HG02798 (cell line): ENCODE measurements at regions not wholly inside any gene's neighbourhood (a gene's known extent, or its start where the extent isn't known, plus 50 kb on each side); places are given as distances from the start of the nearest gene placed in this dataset.
"Not testable (repeated sequence)": the region's sequence is repeated elsewhere in the genome, so short reads cannot be mapped to it uniquely, and the experiment has no call there.

ENCODE experiments used
- ATAC-seq: cut with Tn5 transposase; IDR thresholded peaks from one replicate; pipeline ENCODE4 v1.9.1; 2021; ENCODE audit warnings: mild to moderate bottlenecking; ENCODE audit not compliant: unreplicated experiment, poor library complexity

GRCh38 chr1:60893136-60893930, 189.0 kb upstream of the NFIA start:
- no peak for ATAC-seq

GRCh38 chr1:60891765-60892164, 190.6 kb upstream of the NFIA start:
- ATAC-seq: no peak

GRCh38 chr1:60891281-60891680, 191.1 kb upstream of the NFIA start:
- no peak for ATAC-seq

GRCh38 chr1:60890664-60891063, 191.7 kb upstream of the NFIA start:
- no peak for ATAC-seq

- ATAC-seq: no peak
Observed at GRCh38 chr1:60889709-60890108, 192.7 kb upstream of the NFIA start.

- no peak for ATAC-seq
Observed at GRCh38 chr1:60888126-60888525, 194.2 kb upstream of the NFIA start.

GRCh38 chr1:60886793-60887331, 195.5 kb upstream of the NFIA start:
- no peak for ATAC-seq

- ATAC-seq: no peak
Observed at GRCh38 chr1:60886090-60886489, 196.3 kb upstream of the NFIA start.

- ATAC-seq: no peak
Observed at GRCh38 chr1:60880202-60880601, 202.2 kb upstream of the NFIA start.

- ATAC-seq: no peak
Observed at GRCh38 chr1:60878323-60878722, 204.0 kb upstream of the NFIA start.

GRCh38 chr1:60877376-60877775, 205.0 kb upstream of the NFIA start:
- no peak for ATAC-seq

GRCh38 chr1:60876952-60877351, 205.4 kb upstream of the NFIA start:
- ATAC-seq: no peak

- ATAC-seq: no peak
Observed at GRCh38 chr1:60875138-60875537, 207.2 kb upstream of the NFIA start.

GRCh38 chr1:60874718-60875117, 207.6 kb upstream of the NFIA start:
- ATAC-seq: no peak

GRCh38 chr1:60873396-60873795, 209.0 kb upstream of the NFIA start:
- not testable (repeated sequence) for ATAC-seq

GRCh38 chr1:60872426-60873054, 209.8 kb upstream of the NFIA start:
- ATAC-seq: no peak

- ATAC-seq: no peak
Observed at GRCh38 chr1:60870269-60870865, 212.0 kb upstream of the NFIA start.

GRCh38 chr1:60868901-60869663, 213.3 kb upstream of the NFIA start:
- no peak for ATAC-seq

- no peak for ATAC-seq
Observed at GRCh38 chr1:60867782-60868181, 214.6 kb upstream of the NFIA start.

GRCh38 chr1:60866917-60867531, 215.3 kb upstream of the NFIA start:
- ATAC-seq: no peak
